Right ventricle myocardium superior (tissue), 1 donor: ENCODE measurements at regions not wholly inside any gene's neighbourhood (a gene's known extent, or its start where the extent isn't known, plus 50 kb on each side); places are given as distances from the start of the nearest gene placed in this dataset.

Experiments used
- ATAC-seq: fragments of 200-7000 bp; cut with Tn5 transposase; one replicate; pipeline ENCODE4 v1.9.1; 2020; ENCODE audit warnings: mild to moderate bottlenecking; ENCODE audit not compliant: poor library complexity
- DNase-seq: peaks from one replicate; pipeline ENCODE4 v3.0.0-alpha.2; 2020
- intact Hi-C: fragments of 100-400 bp; cut with DNase I; formaldehyde crosslinking; loops from one replicate; pipeline ENCODE4 v1.11.2; 2022
- donor health status: DM: no; HTN: yes; CAD: no; lungs with severe emphysema.

GRCh38 chr4:24743206-24743605, 52.2 kb upstream of the SOD3 start:
- DNase-seq (no peak), ATAC-seq (no peak)
- intact Hi-C loops = no loop called here

- ATAC-seq = no peak
- no peak for DNase-seq
- intact Hi-C loops = no loop called here
These were observed 51.4 kb upstream of the SOD3 start for GRCh38 chr4:24743927-24744326.

DNA sequence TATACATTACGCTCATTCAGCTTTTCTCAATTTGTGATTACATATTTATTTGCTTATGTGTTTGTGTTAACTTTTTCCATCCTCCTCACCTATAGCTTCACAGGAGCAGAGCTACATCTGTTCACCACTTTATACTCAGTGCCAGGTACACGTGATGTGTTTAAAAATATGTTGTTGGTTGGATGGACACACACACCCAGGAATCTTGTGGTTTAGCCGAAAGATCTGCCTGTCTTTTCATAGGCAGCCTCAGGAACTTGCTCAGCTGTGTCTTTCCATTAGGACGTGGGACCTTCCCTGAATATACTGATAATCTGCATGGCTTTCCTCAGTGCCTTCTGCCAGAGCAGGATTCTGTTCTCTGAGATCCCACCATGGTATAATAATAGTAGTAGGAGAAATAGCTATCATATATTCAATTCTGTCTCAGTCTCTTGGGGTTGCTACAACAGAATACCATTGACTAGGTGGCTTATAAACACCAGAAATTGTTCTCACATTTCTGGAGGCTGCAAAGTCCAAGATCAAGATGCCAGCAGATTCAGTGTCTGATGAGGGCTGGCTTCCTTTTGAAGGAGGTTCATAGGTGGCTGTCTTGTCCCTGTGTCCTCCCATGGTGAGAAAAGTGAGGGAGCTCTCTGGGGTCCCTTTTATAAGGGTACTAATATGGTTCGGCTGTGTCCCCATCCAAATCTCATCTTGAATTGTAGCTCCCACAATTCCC, 50.0 kb upstream of the SOD3 start:
- intact Hi-C loops = no loop called here
- no peak for ATAC-seq

More for the DNA sequence above, 50.0 kb upstream of the SOD3 start:
- no peak for DNase-seq
